HG02970 (cell line): ENCODE measurements at regions not wholly inside any gene's neighbourhood (a gene's known extent, or its start where the extent isn't known, plus 50 kb on each side); places are given as distances from the start of the nearest gene placed in this dataset.
"Not testable (repeated sequence)": the region's sequence is repeated elsewhere in the genome, so short reads cannot be mapped to it uniquely, and the experiment has no call there.

Experiments
- ATAC-seq: cut with Tn5 transposase; IDR thresholded peaks from one replicate; pipeline ENCODE4 v1.9.1; 2021; ENCODE audit warnings: mild to moderate bottlenecking, moderate library complexity, moderate number of reproducible peaks; ENCODE audit not compliant: unreplicated experiment, low FRiP score

- not testable (repeated sequence) for ATAC-seq
These were observed 704.3 kb upstream of the NECTIN3 start for GRCh38 chr3:110367289-110367688.

- no peak for ATAC-seq
These were observed 695.7 kb upstream of the NECTIN3 start for GRCh38 chr3:110375751-110376518.

- no peak for ATAC-seq
These were observed 693.1 kb upstream of the NECTIN3 start for GRCh38 chr3:110378481-110378880.

- ATAC-seq: no peak
These were observed 689.6 kb upstream of the NECTIN3 start for GRCh38 chr3:110381992-110382391.

GRCh38 chr3:110383356-110383755, 688.3 kb upstream of the NECTIN3 start:
- ATAC-seq: no peak

GRCh38 chr3:110384601-110385000, 687.0 kb upstream of the NECTIN3 start:
- no peak for ATAC-seq

- no peak for ATAC-seq
These were observed 682.6 kb upstream of the NECTIN3 start for GRCh38 chr3:110389005-110389404.

- no peak for ATAC-seq
These were observed 681.2 kb upstream of the NECTIN3 start for GRCh38 chr3:110390372-110390771.

GRCh38 chr3:110391042-110391441, 680.6 kb upstream of the NECTIN3 start:
- no peak for ATAC-seq

GRCh38 chr3:110391640-110392395, 679.8 kb upstream of the NECTIN3 start:
- no peak for ATAC-seq

GRCh38 chr3:110393941-110394340, 677.7 kb upstream of the NECTIN3 start:
- ATAC-seq: no peak

GRCh38 chr3:110397115-110397514, 674.5 kb upstream of the NECTIN3 start:
- no peak for ATAC-seq

- ATAC-seq: no peak
These were observed 671.3 kb upstream of the NECTIN3 start for GRCh38 chr3:110400315-110400714.

- ATAC-seq: no peak
These were observed 665.6 kb upstream of the NECTIN3 start for GRCh38 chr3:110405830-110406585.

- no peak for ATAC-seq
These were observed 658.4 kb upstream of the NECTIN3 start for GRCh38 chr3:110413266-110413665.

GRCh38 chr3:110413807-110414748, 657.5 kb upstream of the NECTIN3 start:
- ATAC-seq: no peak

GRCh38 chr3:110414855-110415254, 656.8 kb upstream of the NECTIN3 start:
- ATAC-seq: no peak

- ATAC-seq: no peak
These were observed 652.5 kb upstream of the NECTIN3 start for GRCh38 chr3:110419096-110419495.

- ATAC-seq: no peak
These were observed 652.0 kb upstream of the NECTIN3 start for GRCh38 chr3:110419601-110420000.

GRCh38 chr3:110420158-110420641, 651.4 kb upstream of the NECTIN3 start:
- no peak for ATAC-seq
